Endothelial cell of umbilical vein (primary cell): ENCODE measurements at regions not wholly inside any gene's neighbourhood (a gene's known extent, or its start where the extent isn't known, plus 50 kb on each side); places are given as distances from the start of the nearest gene placed in this dataset.

Source experiments
- CTCF ChIP-seq, 2 donors: IDR thresholded peaks; 1 replicate in 1 of 2; 2 replicates in 1 of 2; pipeline ENCODE4 v1.5.1; 2011; ENCODE audit warnings: low read length in 2 of 2, mild to moderate bottlenecking in 2 of 2, moderate library complexity in 2 of 2, control low read depth in 1 of 2, inconsistent platforms in 1 of 2, low read depth in 1 of 2; ENCODE audit not compliant: insufficient read depth in 1 of 2; ENCODE audit errors: extremely low read depth in 1 of 2
- MAX ChIP-seq: IDR thresholded peaks from 2 replicates; pipeline ENCODE4 v1.6.1; 2011; ENCODE audit not compliant: insufficient read depth, insufficient read length

- no peak for TF ChIP-seq CTCF (IDR thresholded peaks at IDR 0.05; ENCODE audit: extremely low read depth in 1 of 2, insufficient read depth in 1 of 2, low read depth in 1 of 2, low read length in 2 of 2)
- no peak for TF ChIP-seq MAX
These were observed 59.5 kb upstream of the THUMPD2 start for GRCh38 chr2:39838589-39838988.
